HepG2 (cell line): ENCODE measurements at regions not wholly inside any gene's neighbourhood (a gene's known extent, or its start where the extent isn't known, plus 50 kb on each side); places are given as distances from the start of the nearest gene placed in this dataset.
"Not testable (repeated sequence)": the region's sequence is repeated elsewhere in the genome, so short reads cannot be mapped to it uniquely, and the experiment has no call there.

ENCODE experiments used
- ATAC-seq: fragments of 200-7000 bp; cut with Tn5 transposase; 3 replicates; pipeline ENCODE4 v1.9.1; 2020; ENCODE audit warnings: mild to moderate bottlenecking, moderate library complexity
- BruUV-seq: library from RNA; stranded (reverse); fragments of 400-500 nt; replicated peaks from 2 replicates; lab custom pipeline; 2021; lab: Mats Ljungman, UMichigan
- CTCF ChIA-PET: fragments of 300-600 bp; formaldehyde crosslinking; extraction: SDS; loops from one replicate; lab custom pipeline; 2021; ENCODE audit warnings: low total read pairs, inconsistent platforms, low intra/inter-chr PET ratio; lab: Yijun Ruan, JAX
- POLR2A ChIA-PET: fragments of 350-600 bp; sonication (Branson Sonifier 250); formaldehyde crosslinking; loops from one replicate; lab custom pipeline; 2020; ENCODE audit warnings: antibody characterized with exemption, inconsistent platforms; lab: Yijun Ruan, JAX
- DNase-seq: peaks from one replicate; pipeline ENCODE4 v3.0.0-alpha.2; 2015; ENCODE audit warnings: low spot score
- FAIRE-seq: peaks from 3 replicates; lab custom pipeline; 2011; peaks lifted over from hg19 to GRCh38; lab: Jason Lieb, UNC
- H2AFZ ChIP-seq: one replicate; pipeline ENCODE4 v1.6.1; 2011; ENCODE audit warnings: low read length, inconsistent platforms
- H3K27ac ChIP-seq: fragments of 300-600 bp; 3 replicates; pipeline ENCODE4 v1.8.0; 2011; ENCODE audit warnings: mixed run types, mild to moderate bottlenecking, mixed read lengths, low read length, inconsistent platforms; ENCODE audit not compliant: insufficient read depth; ENCODE audit errors: extremely low read length
- H3K27me3 ChIP-seq, 2 experiments: fragments of 200-600 bp in 1 of 2; 2 replicates in 1 of 2; 3 replicates in 1 of 2; pipeline versions ENCODE4 v1.6.0 to v1.8.0; 2011; ENCODE audit warnings: low read length in 2 of 2, mild to moderate bottlenecking in 2 of 2, moderate library complexity in 2 of 2, inconsistent platforms in 1 of 2; ENCODE audit not compliant: insufficient read depth in 2 of 2, control insufficient read depth in 1 of 2
- H3K36me3 ChIP-seq, 2 experiments: fragments of 200-600 bp in 1 of 2; replicated peaks in 1 of 2; 2 replicates in 1 of 2; 3 replicates in 1 of 2; pipeline versions ENCODE4 v1.5.1 to v1.8.0; 2011; ENCODE audit warnings: low read length in 2 of 2, inconsistent platforms in 1 of 2; ENCODE audit not compliant: insufficient read depth in 2 of 2, control insufficient read depth in 1 of 2
- H3K4me1 ChIP-seq: 2 replicates; pipeline ENCODE4 v1.5.1; 2012; ENCODE audit warnings: low read length, inconsistent platforms; ENCODE audit not compliant: insufficient read depth
- H3K4me2 ChIP-seq: 2 replicates; pipeline ENCODE4 v1.6.0; 2011; ENCODE audit warnings: low read depth, low read length, inconsistent platforms
- H3K4me3 ChIP-seq, 3 experiments: fragments of 200-600 bp in 1 of 3; sonication (generic), shearing (Covaris generic) in 1 of 3; replicated peaks in 1 of 3; 2 replicates each; pipeline ENCODE4 v1.5.1; 2011 to 2016; ENCODE audit warnings: low read length in 3 of 3, inconsistent platforms in 2 of 3, low read depth in 2 of 3, mild to moderate bottlenecking in 2 of 3, control low read depth in 1 of 3, mixed read lengths in 1 of 3; ENCODE audit not compliant: insufficient read depth in 1 of 3
- H3K79me2 ChIP-seq: one replicate; pipeline ENCODE4 v1.6.1; 2011; ENCODE audit warnings: low read length, inconsistent platforms; ENCODE audit not compliant: insufficient read depth
- H3K9ac ChIP-seq: 2 replicates; pipeline ENCODE4 v1.6.0; 2011; ENCODE audit warnings: mild to moderate bottlenecking, low read depth, low read length, inconsistent platforms; ENCODE audit not compliant: insufficient read depth
- H3K9me3 ChIP-seq: 2 replicates; pipeline ENCODE4 v1.5.1; 2012; ENCODE audit warnings: mild to moderate bottlenecking, low read length
- H4K20me1 ChIP-seq: 2 replicates; pipeline ENCODE4 v1.6.0; 2011; ENCODE audit warnings: inconsistent platforms, mild to moderate bottlenecking, low read length, moderate library complexity; ENCODE audit not compliant: insufficient read depth
- HCFC1 ChIP-seq: fragments of 150-350 bp; IDR thresholded peaks from 2 replicates; pipeline ENCODE4 v1.6.1; 2014; ENCODE audit warnings: low read depth, low read length
- NCOA5 ChIP-seq: sonication (generic); formaldehyde crosslinking; IDR thresholded peaks from 2 replicates; pipeline ENCODE4 v1.4.0; 2020; ENCODE audit warnings: missing genetic modification reagents
- POGZ ChIP-seq: sonication (generic); formaldehyde crosslinking; IDR thresholded peaks from 2 replicates; pipeline ENCODE4 v1.4.0; 2020; ENCODE audit warnings: mild to moderate bottlenecking, missing genetic modification reagents
- WGBS: methylation state at CpG from one replicate; pipeline ENCODE4 v1.1.6; 2017; ENCODE audit warnings: low lambda C conversion rate; 5-methylcytosine and 5-hydroxymethylcytosine counted together
- in situ Hi-C: cut with HindIII; loops from 2 replicates; pipeline ENCODE4 v1.10.0; 2017; ENCODE audit warnings: low pct_unique_long_range_greater_than_20kb; ENCODE audit not compliant: extremely low pct_ligation_motif_present
- intact Hi-C: fragments of 100-400 bp; cut with micrococcal nuclease; formaldehyde crosslinking; loops from one replicate; pipeline ENCODE4 v1.10.0; 2022; ENCODE audit not compliant: unreplicated experiment
- TF ChIP-seq, protein P1 (sequence below): sonication (generic); formaldehyde crosslinking; IDR thresholded peaks from 2 replicates; pipeline ENCODE4 v1.5.0; 2020; ENCODE audit warnings: mild to moderate bottlenecking, missing genetic modification reagents, borderline replicate concordance

DNA sequence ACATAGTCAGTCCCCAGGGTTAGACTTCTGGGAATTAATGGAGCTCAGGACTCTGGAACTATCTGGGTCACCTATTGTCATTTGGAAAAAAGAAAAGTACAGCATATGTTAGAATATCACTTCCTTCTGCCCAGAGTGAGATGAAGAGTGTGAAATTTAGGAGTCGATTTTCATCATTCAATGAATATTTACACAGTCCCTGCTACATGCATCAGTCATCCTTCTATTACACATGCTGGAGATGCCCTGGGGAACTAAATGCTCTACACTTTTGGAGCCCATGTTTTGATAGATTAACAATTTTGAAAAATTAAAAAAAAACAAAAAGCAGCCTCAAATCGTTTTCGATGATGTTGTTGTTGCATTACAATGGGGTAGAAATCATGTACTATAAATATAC lies 315.4 kb downstream of the ALDH8A1 start (continued):
- TF ChIP-seq NCOA5 (CRISPR knock-in tag) (no peak), POGZ (no peak), HCFC1 (no peak)
- TF ChIP-seq, protein P1, sequence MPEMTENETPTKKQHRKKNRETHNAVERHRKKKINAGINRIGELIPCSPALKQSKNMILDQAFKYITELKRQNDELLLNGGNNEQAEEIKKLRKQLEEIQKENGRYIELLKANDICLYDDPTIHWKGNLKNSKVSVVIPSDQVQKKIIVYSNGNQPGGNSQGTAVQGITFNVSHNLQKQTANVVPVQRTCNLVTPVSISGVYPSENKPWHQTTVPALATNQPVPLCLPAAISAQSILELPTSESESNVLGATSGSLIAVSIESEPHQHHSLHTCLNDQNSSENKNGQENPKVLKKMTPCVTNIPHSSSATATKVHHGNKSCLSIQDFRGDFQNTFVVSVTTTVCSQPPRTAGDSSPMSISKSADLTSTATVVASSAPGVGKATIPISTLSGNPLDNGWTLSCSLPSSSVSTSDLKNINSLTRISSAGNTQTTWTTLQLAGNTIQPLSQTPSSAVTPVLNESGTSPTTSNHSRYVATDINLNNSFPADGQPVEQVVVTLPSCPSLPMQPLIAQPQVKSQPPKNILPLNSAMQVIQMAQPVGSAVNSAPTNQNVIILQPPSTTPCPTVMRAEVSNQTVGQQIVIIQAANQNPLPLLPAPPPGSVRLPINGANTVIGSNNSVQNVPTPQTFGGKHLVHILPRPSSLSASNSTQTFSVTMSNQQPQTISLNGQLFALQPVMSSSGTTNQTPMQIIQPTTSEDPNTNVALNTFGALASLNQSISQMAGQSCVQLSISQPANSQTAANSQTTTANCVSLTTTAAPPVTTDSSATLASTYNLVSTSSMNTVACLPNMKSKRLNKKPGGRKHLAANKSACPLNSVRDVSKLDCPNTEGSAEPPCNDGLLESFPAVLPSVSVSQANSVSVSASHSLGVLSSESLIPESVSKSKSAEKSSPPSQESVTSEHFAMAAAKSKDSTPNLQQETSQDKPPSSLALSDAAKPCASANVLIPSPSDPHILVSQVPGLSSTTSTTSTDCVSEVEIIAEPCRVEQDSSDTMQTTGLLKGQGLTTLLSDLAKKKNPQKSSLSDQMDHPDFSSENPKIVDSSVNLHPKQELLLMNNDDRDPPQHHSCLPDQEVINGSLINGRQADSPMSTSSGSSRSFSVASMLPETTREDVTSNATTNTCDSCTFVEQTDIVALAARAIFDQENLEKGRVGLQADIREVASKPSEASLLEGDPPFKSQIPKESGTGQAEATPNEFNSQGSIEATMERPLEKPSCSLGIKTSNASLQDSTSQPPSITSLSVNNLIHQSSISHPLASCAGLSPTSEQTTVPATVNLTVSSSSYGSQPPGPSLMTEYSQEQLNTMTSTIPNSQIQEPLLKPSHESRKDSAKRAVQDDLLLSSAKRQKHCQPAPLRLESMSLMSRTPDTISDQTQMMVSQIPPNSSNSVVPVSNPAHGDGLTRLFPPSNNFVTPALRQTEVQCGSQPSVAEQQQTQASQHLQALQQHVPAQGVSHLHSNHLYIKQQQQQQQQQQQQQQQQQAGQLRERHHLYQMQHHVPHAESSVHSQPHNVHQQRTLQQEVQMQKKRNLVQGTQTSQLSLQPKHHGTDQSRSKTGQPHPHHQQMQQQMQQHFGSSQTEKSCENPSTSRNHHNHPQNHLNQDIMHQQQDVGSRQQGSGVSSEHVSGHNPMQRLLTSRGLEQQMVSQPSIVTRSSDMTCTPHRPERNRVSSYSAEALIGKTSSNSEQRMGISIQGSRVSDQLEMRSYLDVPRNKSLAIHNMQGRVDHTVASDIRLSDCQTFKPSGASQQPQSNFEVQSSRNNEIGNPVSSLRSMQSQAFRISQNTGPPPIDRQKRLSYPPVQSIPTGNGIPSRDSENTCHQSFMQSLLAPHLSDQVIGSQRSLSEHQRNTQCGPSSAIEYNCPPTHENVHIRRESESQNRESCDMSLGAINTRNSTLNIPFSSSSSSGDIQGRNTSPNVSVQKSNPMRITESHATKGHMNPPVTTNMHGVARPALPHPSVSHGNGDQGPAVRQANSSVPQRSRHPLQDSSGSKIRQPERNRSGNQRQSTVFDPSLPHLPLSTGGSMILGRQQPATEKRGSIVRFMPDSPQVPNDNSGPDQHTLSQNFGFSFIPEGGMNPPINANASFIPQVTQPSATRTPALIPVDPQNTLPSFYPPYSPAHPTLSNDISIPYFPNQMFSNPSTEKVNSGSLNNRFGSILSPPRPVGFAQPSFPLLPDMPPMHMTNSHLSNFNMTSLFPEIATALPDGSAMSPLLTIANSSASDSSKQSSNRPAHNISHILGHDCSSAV (CRISPR knock-in tag): no peak

DNA sequence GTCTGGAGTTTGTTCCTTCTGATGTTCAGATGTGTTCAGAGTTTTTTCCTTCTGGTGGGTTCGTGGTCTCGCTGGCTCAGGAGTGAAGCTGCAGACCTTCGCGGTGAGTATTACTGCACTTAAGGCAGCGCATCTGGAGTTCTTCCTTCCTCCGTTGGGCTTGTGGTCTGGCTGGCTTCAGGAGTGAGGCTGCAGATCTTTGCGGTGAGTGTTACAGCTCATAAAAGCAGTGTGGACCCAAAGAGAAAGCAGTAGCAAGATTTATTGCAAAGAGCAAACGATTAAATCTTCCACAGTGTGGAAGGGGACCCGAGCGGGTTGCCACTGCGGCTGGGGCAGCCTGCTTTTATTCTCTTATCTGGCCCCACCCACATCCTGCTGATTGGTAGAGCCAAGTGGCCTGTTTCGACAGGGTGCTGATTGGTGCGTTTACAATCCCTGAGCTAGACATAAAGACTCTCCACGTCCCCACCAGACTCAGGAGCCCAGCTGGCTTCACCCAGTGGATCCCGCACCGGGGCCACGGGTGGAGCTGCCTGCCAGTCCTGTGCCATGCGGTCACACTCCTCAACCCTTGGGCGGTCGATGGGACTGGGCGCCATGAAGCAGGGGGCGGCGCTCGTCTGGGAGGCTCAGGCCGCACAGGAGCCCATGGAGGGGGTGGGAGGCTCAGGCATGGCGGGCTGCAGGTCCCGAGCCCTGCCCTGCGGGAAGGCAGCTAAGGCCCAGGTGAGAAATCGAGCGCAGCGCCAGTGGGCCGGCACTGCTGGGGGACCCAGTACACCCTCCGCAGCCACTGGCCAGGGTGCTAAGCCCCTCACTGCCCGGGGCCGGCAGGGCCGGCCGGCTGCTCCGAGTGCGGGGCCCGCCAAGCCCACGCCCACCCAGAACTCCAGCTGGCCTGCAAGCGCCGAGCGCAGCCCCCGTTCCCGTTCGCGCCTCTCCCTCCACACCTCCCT lies 315.3 kb upstream of the SGK1 start:
- H3K79me2 ChIP-seq, H3K4me1 ChIP-seq, H3K9ac ChIP-seq, H3K27me3 ChIP-seq, POLR2A ChIA-PET, in situ Hi-C loops, H3K9me3 ChIP-seq, BruUV-seq, H2AFZ ChIP-seq, DNase-seq, H4K20me1 ChIP-seq, H3K4me2 ChIP-seq, H3K4me3 ChIP-seq, CTCF ChIA-PET, H3K27ac ChIP-seq, intact Hi-C loops, H3K36me3 ChIP-seq, ATAC-seq, FAIRE-seq: not testable (repeated sequence)
- WGBS: 76% methylated on average over 26 of the region's 48 CpGs
